ENCODE measurements at regions not wholly inside any gene's neighbourhood (a gene's known extent, or its start where the extent isn't known, plus 50 kb on each side); places are given as distances from the start of the nearest gene placed in this dataset.

- TF ChIP-seq, protein P1, sequence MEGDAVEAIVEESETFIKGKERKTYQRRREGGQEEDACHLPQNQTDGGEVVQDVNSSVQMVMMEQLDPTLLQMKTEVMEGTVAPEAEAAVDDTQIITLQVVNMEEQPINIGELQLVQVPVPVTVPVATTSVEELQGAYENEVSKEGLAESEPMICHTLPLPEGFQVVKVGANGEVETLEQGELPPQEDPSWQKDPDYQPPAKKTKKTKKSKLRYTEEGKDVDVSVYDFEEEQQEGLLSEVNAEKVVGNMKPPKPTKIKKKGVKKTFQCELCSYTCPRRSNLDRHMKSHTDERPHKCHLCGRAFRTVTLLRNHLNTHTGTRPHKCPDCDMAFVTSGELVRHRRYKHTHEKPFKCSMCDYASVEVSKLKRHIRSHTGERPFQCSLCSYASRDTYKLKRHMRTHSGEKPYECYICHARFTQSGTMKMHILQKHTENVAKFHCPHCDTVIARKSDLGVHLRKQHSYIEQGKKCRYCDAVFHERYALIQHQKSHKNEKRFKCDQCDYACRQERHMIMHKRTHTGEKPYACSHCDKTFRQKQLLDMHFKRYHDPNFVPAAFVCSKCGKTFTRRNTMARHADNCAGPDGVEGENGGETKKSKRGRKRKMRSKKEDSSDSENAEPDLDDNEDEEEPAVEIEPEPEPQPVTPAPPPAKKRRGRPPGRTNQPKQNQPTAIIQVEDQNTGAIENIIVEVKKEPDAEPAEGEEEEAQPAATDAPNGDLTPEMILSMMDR (conservative IDR thresholded peaks at IDR 0.05; ENCODE audit: low read depth in 2 of 2): no peak
- TF ChIP-seq REST (IDR thresholded peaks at IDR 0.05; ENCODE audit: unreplicated experiment) (no peak), EZH2 (IDR thresholded peaks at IDR 0.05; ENCODE audit: low read depth, unreplicated experiment) (no peak), POLR2AphosphoS5 (IDR thresholded peaks at IDR 0.05; ENCODE audit: low read depth) (no peak), ETS1 (IDR thresholded peaks at IDR 0.05) (no peak), CREB1 (CRISPR knock-in tag; IDR thresholded peaks at IDR 0.05; ENCODE audit: low read depth) (no peak), EZH2phosphoT487 (IDR thresholded peaks at IDR 0.05; ENCODE audit: unreplicated experiment) (no peak), JUNB (IDR thresholded peaks at IDR 0.05; ENCODE audit: unreplicated experiment) (no peak), NANOG (IDR thresholded peaks at IDR 0.05; ENCODE audit: borderline replicate concordance) (no peak)
Measured at GRCh38 chr18:39506581-39507330, 1941.2 kb upstream of the CELF4 start.

Measured in GM23338 (cell line).